ENCODE measurements at regions not wholly inside any gene's neighbourhood (a gene's known extent, or its start where the extent isn't known, plus 50 kb on each side); places are given as distances from the start of the nearest gene placed in this dataset.
"Not testable (repeated sequence)": the region's sequence is repeated elsewhere in the genome, so short reads cannot be mapped to it uniquely, and the experiment has no call there.

- POLR2A ChIA-PET (ENCODE audit: unreplicated experiment); H2AFZ ChIP-seq; BruUV-seq (replicated peaks): not testable (repeated sequence)
These were observed 188.9 kb downstream of the CCT8L2 start for GRCh38 chr22:16403661-16404060.

GRCh38 chr22:16402874-16403399 lies 189.7 kb downstream of the CCT8L2 start:
- H3K27me3 ChIP-seq (ENCODE audit: insufficient read depth, low read depth); CTCF ChIA-PET; BruUV-seq (replicated peaks); H3K4me1 ChIP-seq (replicated peaks; ENCODE audit: insufficient read depth); H3K27ac ChIP-seq; DNase-seq; POLR2A ChIA-PET (ENCODE audit: unreplicated experiment); H2AFZ ChIP-seq; H4K20me1 ChIP-seq (ENCODE audit: insufficient read depth); intact Hi-C loops (cut with micrococcal nuclease; ENCODE audit: unreplicated experiment); H3K4me2 ChIP-seq; H3K9me3 ChIP-seq (ENCODE audit: insufficient read depth, low read depth); H3F3A ChIP-seq (ENCODE audit: insufficient read depth, low read depth); H3K79me2 ChIP-seq (ENCODE audit: low read depth); H3K4me3 ChIP-seq; H3K9me2 ChIP-seq (ENCODE audit: insufficient read depth); H3K36me3 ChIP-seq (ENCODE audit: low read depth): not testable (repeated sequence)

More at GRCh38 chr22:16403661-16404060, 188.9 kb downstream of the CCT8L2 start:
- H3K27ac ChIP-seq; CTCF ChIA-PET; H3K79me2 ChIP-seq (ENCODE audit: low read depth); DNase-seq; H3K9me3 ChIP-seq (ENCODE audit: insufficient read depth, low read depth); H3K27me3 ChIP-seq (ENCODE audit: insufficient read depth, low read depth); H3K36me3 ChIP-seq (ENCODE audit: low read depth); H3K9me2 ChIP-seq (ENCODE audit: insufficient read depth); H3F3A ChIP-seq (ENCODE audit: insufficient read depth, low read depth); H3K4me2 ChIP-seq; intact Hi-C loops (cut with micrococcal nuclease; ENCODE audit: unreplicated experiment); H3K4me1 ChIP-seq (replicated peaks; ENCODE audit: insufficient read depth); H4K20me1 ChIP-seq (ENCODE audit: insufficient read depth); H3K4me3 ChIP-seq: not testable (repeated sequence)

- H3K4me2 ChIP-seq; H3K9me3 ChIP-seq (ENCODE audit: insufficient read depth, low read depth); CTCF ChIA-PET; H3F3A ChIP-seq (ENCODE audit: insufficient read depth, low read depth); H2AFZ ChIP-seq; H3K79me2 ChIP-seq (ENCODE audit: low read depth); H3K36me3 ChIP-seq (ENCODE audit: low read depth); H3K27me3 ChIP-seq (ENCODE audit: insufficient read depth, low read depth); H3K4me3 ChIP-seq; DNase-seq; H3K27ac ChIP-seq; intact Hi-C loops (cut with micrococcal nuclease; ENCODE audit: unreplicated experiment); H4K20me1 ChIP-seq (ENCODE audit: insufficient read depth); POLR2A ChIA-PET (ENCODE audit: unreplicated experiment); H3K4me1 ChIP-seq (replicated peaks; ENCODE audit: insufficient read depth); H3K9me2 ChIP-seq (ENCODE audit: insufficient read depth); BruUV-seq (replicated peaks): not testable (repeated sequence)
These were observed 199.1 kb downstream of the CCT8L2 start for GRCh38 chr22:16393476-16393875.

GRCh38 chr22:16391417-16391930 lies 201.1 kb downstream of the CCT8L2 start:
- H3K27me3 ChIP-seq (ENCODE audit: insufficient read depth, low read depth); H3K79me2 ChIP-seq (ENCODE audit: low read depth); H3K9me2 ChIP-seq (ENCODE audit: insufficient read depth); H3K36me3 ChIP-seq (ENCODE audit: low read depth); H3K27ac ChIP-seq; H3K4me1 ChIP-seq (replicated peaks; ENCODE audit: insufficient read depth); H2AFZ ChIP-seq; H3F3A ChIP-seq (ENCODE audit: insufficient read depth, low read depth); H3K9me3 ChIP-seq (ENCODE audit: insufficient read depth, low read depth); H3K4me3 ChIP-seq; H4K20me1 ChIP-seq (ENCODE audit: insufficient read depth); CTCF ChIA-PET; BruUV-seq (replicated peaks); H3K4me2 ChIP-seq; intact Hi-C loops (cut with micrococcal nuclease; ENCODE audit: unreplicated experiment); POLR2A ChIA-PET (ENCODE audit: unreplicated experiment); DNase-seq: not testable (repeated sequence)

GRCh38 chr22:16390541-16391217 lies 201.9 kb downstream of the CCT8L2 start:
- H3K4me2 ChIP-seq; POLR2A ChIA-PET (ENCODE audit: unreplicated experiment); H2AFZ ChIP-seq: not testable (repeated sequence)

GRCh38 chr22:16390046-16390445 lies 202.6 kb downstream of the CCT8L2 start:
- H3K79me2 ChIP-seq (ENCODE audit: low read depth); H3K9me3 ChIP-seq (ENCODE audit: insufficient read depth, low read depth); H3K9me2 ChIP-seq (ENCODE audit: insufficient read depth); H3K4me1 ChIP-seq (replicated peaks; ENCODE audit: insufficient read depth); H3K4me2 ChIP-seq; H3K27ac ChIP-seq; H3K27me3 ChIP-seq (ENCODE audit: insufficient read depth, low read depth); DNase-seq; H2AFZ ChIP-seq; H3K4me3 ChIP-seq; BruUV-seq (replicated peaks); H4K20me1 ChIP-seq (ENCODE audit: insufficient read depth); H3F3A ChIP-seq (ENCODE audit: insufficient read depth, low read depth); intact Hi-C loops (cut with micrococcal nuclease; ENCODE audit: unreplicated experiment); POLR2A ChIA-PET (ENCODE audit: unreplicated experiment); CTCF ChIA-PET; H3K36me3 ChIP-seq (ENCODE audit: low read depth): not testable (repeated sequence)

More at GRCh38 chr22:16390541-16391217, 201.9 kb downstream of the CCT8L2 start:
- H3K36me3 ChIP-seq (ENCODE audit: low read depth); H3F3A ChIP-seq (ENCODE audit: insufficient read depth, low read depth); H3K9me3 ChIP-seq (ENCODE audit: insufficient read depth, low read depth); intact Hi-C loops (cut with micrococcal nuclease; ENCODE audit: unreplicated experiment); H3K9me2 ChIP-seq (ENCODE audit: insufficient read depth); BruUV-seq (replicated peaks); H3K79me2 ChIP-seq (ENCODE audit: low read depth); DNase-seq; H3K27me3 ChIP-seq (ENCODE audit: insufficient read depth, low read depth); H3K4me1 ChIP-seq (replicated peaks; ENCODE audit: insufficient read depth); H3K4me3 ChIP-seq; H3K27ac ChIP-seq; H4K20me1 ChIP-seq (ENCODE audit: insufficient read depth); CTCF ChIA-PET: not testable (repeated sequence)

GRCh38 chr22:16389256-16389655 lies 203.4 kb downstream of the CCT8L2 start:
- BruUV-seq (replicated peaks); DNase-seq: not testable (repeated sequence)

More at GRCh38 chr22:16389256-16389655, 203.4 kb downstream of the CCT8L2 start:
- CTCF ChIA-PET; H3K9me3 ChIP-seq (ENCODE audit: insufficient read depth, low read depth); H4K20me1 ChIP-seq (ENCODE audit: insufficient read depth); H3K79me2 ChIP-seq (ENCODE audit: low read depth); H2AFZ ChIP-seq; intact Hi-C loops (cut with micrococcal nuclease; ENCODE audit: unreplicated experiment); H3K9me2 ChIP-seq (ENCODE audit: insufficient read depth); H3F3A ChIP-seq (ENCODE audit: insufficient read depth, low read depth); H3K4me1 ChIP-seq (replicated peaks; ENCODE audit: insufficient read depth); H3K27me3 ChIP-seq (ENCODE audit: insufficient read depth, low read depth); H3K4me2 ChIP-seq; POLR2A ChIA-PET (ENCODE audit: unreplicated experiment); H3K27ac ChIP-seq; H3K4me3 ChIP-seq; H3K36me3 ChIP-seq (ENCODE audit: low read depth): not testable (repeated sequence)
